BLaER1 treated with 17β-estradiol and CSF1 and Interleukin-3, amounts not matched to agents 10 nM and 100 nM (cell line): ENCODE measurements at regions not wholly inside any gene's neighbourhood (a gene's known extent, or its start where the extent isn't known, plus 50 kb on each side); places are given as distances from the start of the nearest gene placed in this dataset.

Experiments
- H3K27ac ChIP-seq, 11 experiments: shearing (Covaris generic); formaldehyde crosslinking; 2 replicates each; pipeline ENCODE4 v1.8.1; 2022
- H3K27me3 ChIP-seq, 11 experiments: shearing (Covaris generic); formaldehyde crosslinking; 2 replicates each; pipeline ENCODE4 v1.8.1; 2022
- H3K36me3 ChIP-seq, 11 experiments: shearing (Covaris generic); formaldehyde crosslinking; 2 replicates each; pipeline ENCODE4 v1.8.1; 2022
- H3K4me1 ChIP-seq, 10 experiments: shearing (Covaris generic); formaldehyde crosslinking; 2 replicates each; pipeline ENCODE4 v1.8.1; 2022
- H3K4me2 ChIP-seq, 11 experiments: shearing (Covaris generic); formaldehyde crosslinking; 2 replicates each; pipeline ENCODE4 v1.8.1; 2022
- H3K4me3 ChIP-seq, 10 experiments: shearing (Covaris generic); formaldehyde crosslinking; 2 replicates each; pipeline ENCODE4 v1.8.1; 2022
- H3K9ac ChIP-seq, 11 experiments: shearing (Covaris generic); formaldehyde crosslinking; 2 replicates each; pipeline ENCODE4 v1.8.1; 2022
- H3K9me3 ChIP-seq, 11 experiments: shearing (Covaris generic); formaldehyde crosslinking; replicated peaks in 1 of 11; 2 replicates each; pipeline ENCODE4 v1.8.1; 2022
- H4K20me1 ChIP-seq, 11 experiments: shearing (Covaris generic); formaldehyde crosslinking; 2 replicates each; pipeline ENCODE4 v1.8.1; 2022
- Cebpa-rat ChIP-seq, 11 experiments: shearing (Covaris generic); IDR thresholded peaks; 2 replicates each; pipeline ENCODE4 v1.8.1; 2022

- no peaks in the 10 kb centered on the region for H3K27me3 ChIP-seq
- H3K27ac ChIP-seq, result no peak overlapping the region
- H3K36me3 ChIP-seq, result no peaks in the 10 kb centered on the region
- no peak for TF ChIP-seq Cebpa-rat (IDR thresholded peaks at IDR 0.05)
- no peaks in the 10 kb centered on the region for H3K4me1 ChIP-seq
- no peaks in the 10 kb centered on the region; a peak in 1 of 22 replicates for H4K20me1 ChIP-seq
- H3K9me3 ChIP-seq, result no peaks in the 10 kb centered on the region
- H3K4me2 ChIP-seq, result no peak overlapping the region
- no peak overlapping the region for H3K4me3 ChIP-seq
- no peak overlapping the region for H3K9ac ChIP-seq
These were observed 320.8 kb downstream of the FOXL1 start for GRCh38 chr16:86899151-86899550.

GRCh38 chr16:86899757-86900156 lies 321.4 kb downstream of the FOXL1 start:
- Histone ChIP-seq H4K20me1 (no peaks in the 10 kb centered on the region; a peak in 1 of 22 replicates), H3K9ac (no peak overlapping the region), H3K4me3 (no peak overlapping the region), H3K36me3 (no peaks in the 10 kb centered on the region), H3K27me3 (no peaks in the 10 kb centered on the region), H3K27ac (no peak overlapping the region), H3K4me2 (no peak overlapping the region), H3K4me1 (no peaks in the 10 kb centered on the region), H3K9me3 (no peaks in the 10 kb centered on the region)
- no peak for TF ChIP-seq Cebpa-rat (IDR thresholded peaks at IDR 0.05)

GRCh38 chr16:86901483-86901882 lies 323.1 kb downstream of the FOXL1 start:
- no peak for TF ChIP-seq Cebpa-rat (IDR thresholded peaks at IDR 0.05)
- no peak overlapping the region for H3K27ac ChIP-seq
- no peaks in the 10 kb centered on the region for H3K27me3 ChIP-seq
- H4K20me1 ChIP-seq, result no peaks in the 10 kb centered on the region; a peak in 1 of 22 replicates
- H3K4me1 ChIP-seq, result no peaks in the 10 kb centered on the region
- no peak overlapping the region for H3K9ac ChIP-seq
- no peaks in the 10 kb centered on the region for H3K36me3 ChIP-seq
- no peak overlapping the region for H3K4me3 ChIP-seq
- H3K9me3 ChIP-seq, result no peaks in the 10 kb centered on the region
- H3K4me2 ChIP-seq, result no peak overlapping the region

- Histone ChIP-seq H4K20me1 (no peaks in the 10 kb centered on the region; a peak in 1 of 22 replicates), H3K27ac (no peak overlapping the region), H3K4me2 (no peak overlapping the region), H3K27me3 (no peaks in the 10 kb centered on the region), H3K4me1 (no peaks in the 10 kb centered on the region), H3K9ac (no peak overlapping the region), H3K36me3 (no peaks in the 10 kb centered on the region), H3K4me3 (no peak overlapping the region), H3K9me3 (no peaks in the 10 kb centered on the region)
- no peak for TF ChIP-seq Cebpa-rat (IDR thresholded peaks at IDR 0.05)
These were observed 324.3 kb downstream of the FOXL1 start for GRCh38 chr16:86902656-86903001.

GRCh38 chr16:86903068-86903467 lies 324.7 kb downstream of the FOXL1 start:
- H3K9me3 ChIP-seq, result no peaks in the 10 kb centered on the region
- no peaks in the 10 kb centered on the region for H3K4me1 ChIP-seq
- no peaks in the 10 kb centered on the region; a peak in 1 of 22 replicates for H4K20me1 ChIP-seq

GRCh38 chr16:86905302-86905701 lies 327.0 kb downstream of the FOXL1 start:
- Histone ChIP-seq H3K36me3 (no peaks in the 10 kb centered on the region), H3K27me3 (no peaks in the 10 kb centered on the region), H4K20me1 (no peaks in the 10 kb centered on the region; a peak in 1 of 22 replicates), H3K4me1 (peaks cover 0 to 8% (median 6%) of the 10 kb centered on the region in 10 experiments; a peak in 5 of 20 replicates), H3K4me2 (no peak overlapping the region), H3K27ac (no peak overlapping the region), H3K9me3 (no peaks in the 10 kb centered on the region), H3K4me3 (no peak overlapping the region), H3K9ac (no peak overlapping the region)
- TF ChIP-seq Cebpa-rat (IDR thresholded peaks at IDR 0.05), result no peak

More at GRCh38 chr16:86903068-86903467, 324.7 kb downstream of the FOXL1 start:
- no peaks in the 10 kb centered on the region for H3K36me3 ChIP-seq
- H3K9ac ChIP-seq, result no peak overlapping the region
- H3K4me3 ChIP-seq, result no peak overlapping the region
- TF ChIP-seq Cebpa-rat (IDR thresholded peaks at IDR 0.05), result no peak
- H3K4me2 ChIP-seq, result no peak overlapping the region
- no peaks in the 10 kb centered on the region for H3K27me3 ChIP-seq
- H3K27ac ChIP-seq, result no peak overlapping the region

GRCh38 chr16:86906623-86907022 lies 328.3 kb downstream of the FOXL1 start:
- Histone ChIP-seq H3K4me3 (no peak overlapping the region), H3K9ac (no peak overlapping the region), H3K27ac (no peak overlapping the region), H3K9me3 (no peaks in the 10 kb centered on the region), H3K4me1 (peaks cover 0 to 17% (median 10%) of the 10 kb centered on the region in 10 experiments; a peak in 13 of 20 replicates), H3K36me3 (no peaks in the 10 kb centered on the region), H3K4me2 (no peak overlapping the region), H3K27me3 (no peaks in the 10 kb centered on the region), H4K20me1 (no peaks in the 10 kb centered on the region)
- TF ChIP-seq Cebpa-rat (IDR thresholded peaks at IDR 0.05), result no peak

- Histone ChIP-seq H3K27ac (no peak overlapping the region), H3K27me3 (no peaks in the 10 kb centered on the region), H4K20me1 (no peaks in the 10 kb centered on the region)
These were observed 331.2 kb downstream of the FOXL1 start for GRCh38 chr16:86909359-86910160.

GRCh38 chr16:86910161-86910769 lies 331.9 kb downstream of the FOXL1 start:
- peaks cover 0 to 17% (median 13%) of the 10 kb centered on the region in 10 experiments; a peak in 15 of 20 replicates for H3K4me1 ChIP-seq
- no peak overlapping the region for H3K9ac ChIP-seq
- TF ChIP-seq Cebpa-rat (IDR thresholded peaks at IDR 0.05), result no peak
- H3K27ac ChIP-seq, result no peak overlapping the region
- no peaks in the 10 kb centered on the region for H3K27me3 ChIP-seq
- H4K20me1 ChIP-seq, result no peaks in the 10 kb centered on the region
- H3K4me3 ChIP-seq, result no peak overlapping the region
- H3K9me3 ChIP-seq, result no peaks in the 10 kb centered on the region
- H3K4me2 ChIP-seq, result peak overlapping the region in 3 of 11 experiments; percentile 2 to 9 (median 6); a peak in 1 of 22 replicates
- H3K36me3 ChIP-seq, result no peaks in the 10 kb centered on the region

More at GRCh38 chr16:86909359-86910160, 331.2 kb downstream of the FOXL1 start:
- peaks cover 0 to 17% (median 10%) of the 10 kb centered on the region in 10 experiments; a peak in 15 of 20 replicates for H3K4me1 ChIP-seq
- TF ChIP-seq Cebpa-rat (IDR thresholded peaks at IDR 0.05), result no peak
- no peak overlapping the region for H3K4me3 ChIP-seq
- no peak overlapping the region for H3K9ac ChIP-seq
- no peaks in the 10 kb centered on the region for H3K36me3 ChIP-seq
- peak overlapping the region in 4 of 11 experiments; percentile 2 to 18 (median 8); a peak in 1 of 22 replicates for H3K4me2 ChIP-seq
- no peaks in the 10 kb centered on the region for H3K9me3 ChIP-seq
